PC-3 (cell line): ENCODE measurements at regions not wholly inside any gene's neighbourhood (a gene's known extent, or its start where the extent isn't known, plus 50 kb on each side); places are given as distances from the start of the nearest gene placed in this dataset.

ENCODE experiments used
- ATAC-seq: fragments of 200-7000 bp; cut with Tn5 transposase; 2 replicates; pipeline ENCODE4 v1.9.1; 2020; ENCODE audit warnings: mild to moderate bottlenecking, moderate library complexity
- BruUV-seq: library from RNA; stranded (reverse); fragments of 400-500 nt; replicated peaks from 2 replicates; lab custom pipeline; 2021; lab: Mats Ljungman, UMichigan
- CTCF ChIA-PET: fragments of 300-600 bp; sonication (Branson Sonifier 250); formaldehyde crosslinking; loops from one replicate; lab custom pipeline; 2022; ENCODE audit warnings: antibody characterized with exemption; lab: Charles Lee
- POLR2A ChIA-PET: fragments of 300-600 bp; sonication (Branson Sonifier 250); formaldehyde crosslinking; loops from one replicate; lab custom pipeline; 2022; ENCODE audit warnings: antibody characterized with exemption; ENCODE audit not compliant: unreplicated experiment; lab: Charles Lee
- DNase-seq: peaks from one replicate; pipeline ENCODE4 v3.0.0-alpha.2; 2015
- H2AFZ ChIP-seq: fragments of 300-600 bp; sonication (generic); 2 replicates; pipeline ENCODE4 v1.6.0; 2016; ENCODE audit warnings: antibody characterized with exemption, low read length
- H3F3A ChIP-seq: fragments of 300-600 bp; sonication (generic); one replicate; pipeline ENCODE4 v1.6.0; 2017; ENCODE audit warnings: antibody characterized with exemption, low read length, control low read depth, mild to moderate bottlenecking; ENCODE audit not compliant: unreplicated experiment
- H3K27ac ChIP-seq: fragments of 300-600 bp; sonication (generic); 2 replicates; pipeline ENCODE4 v1.5.1; 2016; ENCODE audit warnings: mild to moderate bottlenecking, low read length
- H3K27me3 ChIP-seq: fragments of 300-600 bp; sonication (generic); 2 replicates; pipeline ENCODE4 v1.6.1; 2016; ENCODE audit warnings: low read length, mixed read lengths
- H3K36me3 ChIP-seq: fragments of 300-600 bp; sonication (generic); 2 replicates; pipeline ENCODE4 v1.6.1; 2016; ENCODE audit warnings: low read depth, mixed run types, low read length, mixed read lengths
- H3K4me1 ChIP-seq: fragments of 300-600 bp; sonication (generic); 2 replicates; pipeline ENCODE4 v1.5.1; 2016; ENCODE audit warnings: low read length; ENCODE audit not compliant: insufficient read depth
- H3K4me2 ChIP-seq: fragments of 300-600 bp; sonication (generic); 2 replicates; pipeline ENCODE4 v1.6.0; 2016; ENCODE audit warnings: low read length
- H3K4me3 ChIP-seq: fragments of 300-600 bp; sonication (generic); 2 replicates; pipeline ENCODE4 v1.5.1; 2016; ENCODE audit warnings: mild to moderate bottlenecking, low read length, mixed read lengths
- H3K79me2 ChIP-seq: fragments of 300-600 bp; sonication (generic); 2 replicates; pipeline ENCODE4 v1.6.1; 2017; ENCODE audit warnings: low read length, mixed read lengths
- H3K9ac ChIP-seq: fragments of 300-600 bp; sonication (generic); 2 replicates; pipeline ENCODE4 v1.6.0; 2016; ENCODE audit warnings: mild to moderate bottlenecking, low read length
- H3K9me2 ChIP-seq: fragments of 300-600 bp; sonication (generic); replicated peaks from 2 replicates; pipeline ENCODE4 v1.6.1; 2016; ENCODE audit warnings: mixed run types, low read length, mixed read lengths
- H3K9me3 ChIP-seq: fragments of 300-600 bp; sonication (generic); 2 replicates; pipeline ENCODE4 v1.6.1; 2016; ENCODE audit warnings: low read length, mixed read lengths
- H4K20me1 ChIP-seq: fragments of 300-600 bp; sonication (generic); 2 replicates; pipeline ENCODE4 v1.6.1; 2016; ENCODE audit warnings: low read length, mixed read lengths
- CTCF ChIP-seq: fragments of 300-600 bp; sonication (generic); conservative IDR thresholded peaks from 2 replicates; pipeline ENCODE4 v1.5.1; 2017; ENCODE audit warnings: antibody characterized with exemption, low read depth, mild to moderate bottlenecking, low read length
- EZH2 ChIP-seq: fragments of 300-600 bp; sonication (generic); IDR thresholded peaks from one replicate; pipeline ENCODE4 v1.6.1; 2017; ENCODE audit warnings: antibody characterized with exemption, mild to moderate bottlenecking, low read length; ENCODE audit not compliant: unreplicated experiment
- EZH2phosphoT487 ChIP-seq: fragments of 300-600 bp; sonication (generic); IDR thresholded peaks from 2 replicates; pipeline ENCODE4 v1.6.1; 2018; ENCODE audit warnings: mild to moderate bottlenecking, antibody characterized with exemption, low read length, borderline replicate concordance
- intact Hi-C: fragments of 100-400 bp; cut with micrococcal nuclease; formaldehyde crosslinking; loops from 2 replicates; pipeline ENCODE4 v1.9.0; 2023

GRCh38 chr1:234546890-234547788 is 62.8 kb downstream of the IRF2BP2 start:
- TF ChIP-seq CTCF (no peak), EZH2phosphoT487 (no peak), EZH2 (no peak)
- no peaks in the 10 kb centered on the region for H4K20me1 ChIP-seq
- DNase-seq: no peak
- BruUV-seq: no TSS peak
- no peaks in the 10 kb centered on the region for H3K36me3 ChIP-seq
- H3F3A ChIP-seq: no peaks in the 10 kb centered on the region
- H3K4me1 ChIP-seq: peaks cover 11% of the 10 kb centered on the region
- intact Hi-C loops: no loop called here
- no peak for ATAC-seq
- no peak overlapping the region for H3K27ac ChIP-seq
- CTCF ChIA-PET: no interaction called here
- H3K79me2 ChIP-seq: no peaks in the 10 kb centered on the region
- POLR2A ChIA-PET: no interaction called here
- no peak overlapping the region for H3K4me2 ChIP-seq
- H3K4me3 ChIP-seq: no peak overlapping the region
- no peak overlapping the region for H2AFZ ChIP-seq
- H3K9ac ChIP-seq: no peak overlapping the region
- no peaks in the 10 kb centered on the region for H3K9me3 ChIP-seq
- H3K9me2 ChIP-seq: no peaks in the 10 kb centered on the region
- H3K27me3 ChIP-seq: no peaks in the 10 kb centered on the region

GRCh38 chr1:234546387-234546704 is 63.6 kb downstream of the IRF2BP2 start:
- ChIA-PET CTCF (no interaction called here), POLR2A (no interaction called here)
- DNase-seq (no peak), ATAC-seq (no peak)
- no peaks in the 10 kb centered on the region for H3K27me3 ChIP-seq
- no peak overlapping the region for H3K4me2 ChIP-seq
- no peaks in the 10 kb centered on the region for H3K79me2 ChIP-seq
- no peak overlapping the region for H3K9ac ChIP-seq
- intact Hi-C loops: no loop called here
- no peak overlapping the region for H2AFZ ChIP-seq
- H3K9me2 ChIP-seq: no peaks in the 10 kb centered on the region
- no peaks in the 10 kb centered on the region for H4K20me1 ChIP-seq
- H3K27ac ChIP-seq: no peak overlapping the region
- H3K4me3 ChIP-seq: no peak overlapping the region
- TF ChIP-seq CTCF (no peak), EZH2phosphoT487 (no peak), EZH2 (no peak)
- H3F3A ChIP-seq: no peaks in the 10 kb centered on the region
- no peaks in the 10 kb centered on the region for H3K9me3 ChIP-seq
- H3K4me1 ChIP-seq: peaks cover 15% of the 10 kb centered on the region
- BruUV-seq: no TSS peak
- no peaks in the 10 kb centered on the region for H3K36me3 ChIP-seq
